ENCODE measurements at regions not wholly inside any gene's neighbourhood (a gene's known extent, or its start where the extent isn't known, plus 50 kb on each side); places are given as distances from the start of the nearest gene placed in this dataset.

GRCh38 chr11:80009081-80009480, 568.3 kb upstream of the TENM4 start:
- DNase-seq (ENCODE audit: low read depth, low spot score) = no peak

DNA sequence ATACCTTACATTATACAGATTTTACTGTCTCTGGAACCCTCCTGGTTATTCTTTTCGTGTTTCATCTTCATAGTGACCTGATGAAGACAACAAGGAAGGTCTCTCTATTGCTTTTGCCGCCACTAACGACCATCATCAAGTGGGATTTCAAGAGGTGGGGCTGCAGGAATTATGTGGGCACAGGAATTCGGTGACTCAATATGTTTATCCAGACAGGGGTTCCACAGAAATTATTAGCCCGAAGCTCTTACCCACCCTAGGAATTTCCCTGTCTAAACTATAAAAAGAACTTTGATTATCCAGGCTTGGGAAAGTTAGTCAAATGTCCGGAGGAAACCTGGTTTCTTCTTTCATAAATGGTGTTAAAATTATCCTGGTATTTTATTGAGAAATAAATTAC, 566.8 kb upstream of the TENM4 start:
- peak; percentile 63 for DNase-seq (ENCODE audit: low read depth, low spot score)

DNA sequence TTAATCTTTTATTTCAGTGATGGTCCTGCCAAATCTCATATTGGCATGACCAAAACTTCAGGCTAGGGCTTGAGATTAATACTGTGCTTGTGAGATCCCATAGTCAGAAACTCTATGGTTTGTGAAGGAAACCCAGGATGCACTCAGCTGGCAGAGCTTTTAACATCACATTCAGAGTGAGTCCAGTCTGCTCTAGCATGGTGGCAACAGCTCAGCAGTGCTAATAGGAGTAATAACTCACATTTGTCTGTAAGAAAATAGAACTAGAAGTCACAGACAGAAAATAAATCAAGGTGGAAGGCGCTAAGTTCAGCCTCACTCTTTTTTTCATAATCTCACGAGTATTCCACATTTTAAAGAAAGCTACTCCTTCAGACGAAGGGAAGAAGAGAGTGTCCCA, 549.3 kb upstream of the TENM4 start:
- DNase-seq (ENCODE audit: low read depth, low spot score) = no peak

DNA sequence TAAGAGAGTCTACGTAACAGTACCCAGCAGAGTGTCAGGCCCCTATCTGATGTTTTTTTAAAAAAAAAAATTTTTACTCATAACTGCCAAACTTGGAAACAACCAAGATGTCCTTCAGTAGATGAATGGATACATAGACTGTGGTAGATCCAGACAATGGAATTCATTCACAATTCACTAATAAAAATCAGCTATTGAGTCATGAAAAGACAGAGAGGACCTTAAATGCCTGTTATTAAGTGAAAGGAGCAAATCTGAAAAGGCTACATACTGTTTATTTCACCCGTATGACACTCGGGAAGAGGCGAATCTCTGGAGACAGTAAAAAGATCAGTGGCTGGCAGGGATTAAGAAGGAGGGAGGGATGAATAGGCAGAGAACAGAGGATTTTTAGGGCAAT, 541.4 kb upstream of the TENM4 start:
- DNase-seq (ENCODE audit: low read depth, low spot score) = no peak

DNA sequence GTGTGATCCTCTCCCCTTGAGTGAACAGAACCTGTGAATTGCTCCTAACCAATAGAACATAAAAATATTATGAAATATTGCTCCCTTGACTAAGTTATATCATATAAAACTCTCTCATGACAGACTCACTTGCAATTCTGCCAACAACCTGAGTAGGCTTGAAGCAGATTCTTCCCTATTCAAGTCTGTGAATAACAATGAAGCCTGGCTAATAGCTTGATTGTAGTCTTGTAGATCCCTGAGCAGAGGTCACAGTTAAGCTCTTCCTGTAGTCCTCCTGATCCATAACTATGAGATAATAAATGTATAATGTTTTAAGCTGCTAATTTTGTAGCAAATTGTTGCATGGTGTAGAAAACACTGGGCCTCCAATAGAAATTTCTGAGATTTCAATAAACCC, 540.1 kb upstream of the TENM4 start:
- no peak for DNase-seq (ENCODE audit: low read depth, low spot score)

GRCh38 chr11:79973721-79974617, 533.1 kb upstream of the TENM4 start:
- peak; percentile 32 for DNase-seq (ENCODE audit: low read depth, low spot score)

DNA sequence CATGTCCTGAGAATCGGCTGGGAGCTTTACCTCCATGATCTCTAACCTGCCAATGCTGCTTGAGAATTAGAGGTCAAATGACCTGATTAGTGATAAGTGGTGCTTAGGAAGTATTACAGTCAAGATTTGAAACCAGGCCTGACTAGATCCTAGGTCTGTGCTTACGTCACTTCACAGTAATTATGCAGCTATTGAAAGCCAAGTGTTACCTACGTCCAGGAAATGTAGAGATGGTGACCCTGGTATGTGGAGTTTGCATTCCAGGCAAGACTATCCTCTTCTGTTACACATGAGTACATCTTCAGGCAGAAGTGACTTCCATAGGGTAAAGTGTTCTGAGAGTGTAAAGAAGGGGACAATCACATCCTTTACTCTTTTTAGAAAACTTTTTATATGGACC, 530.4 kb upstream of the TENM4 start:
- no peak for DNase-seq (ENCODE audit: low read depth, low spot score)

DNA sequence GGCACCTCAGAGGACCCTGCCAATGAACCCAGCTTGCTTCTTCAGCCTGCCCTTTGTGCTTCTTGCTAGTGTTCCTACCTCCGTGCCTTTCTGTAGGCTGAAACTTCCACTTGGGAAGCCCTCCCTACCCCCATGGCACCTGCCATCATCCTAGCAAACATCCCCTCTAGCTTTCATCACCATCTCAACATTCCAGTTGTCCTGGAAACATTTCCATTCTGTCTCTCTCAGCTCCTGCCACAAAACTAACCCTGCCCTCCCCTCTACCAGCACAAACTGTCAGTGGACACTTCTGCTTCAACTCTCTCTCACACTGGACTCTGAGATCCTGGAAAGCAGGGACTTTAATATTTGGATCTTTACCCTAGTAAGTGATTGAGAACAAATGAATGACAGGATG, 525.8 kb upstream of the TENM4 start:
- no peak for DNase-seq (ENCODE audit: low read depth, low spot score)

GRCh38 chr11:79963856-79964645, 523.2 kb upstream of the TENM4 start:
- DNase-seq (ENCODE audit: low read depth, low spot score) = peak; percentile 12

GRCh38 chr11:79960461-79960860, 519.6 kb upstream of the TENM4 start:
- DNase-seq (ENCODE audit: low read depth, low spot score) = no peak

DNA sequence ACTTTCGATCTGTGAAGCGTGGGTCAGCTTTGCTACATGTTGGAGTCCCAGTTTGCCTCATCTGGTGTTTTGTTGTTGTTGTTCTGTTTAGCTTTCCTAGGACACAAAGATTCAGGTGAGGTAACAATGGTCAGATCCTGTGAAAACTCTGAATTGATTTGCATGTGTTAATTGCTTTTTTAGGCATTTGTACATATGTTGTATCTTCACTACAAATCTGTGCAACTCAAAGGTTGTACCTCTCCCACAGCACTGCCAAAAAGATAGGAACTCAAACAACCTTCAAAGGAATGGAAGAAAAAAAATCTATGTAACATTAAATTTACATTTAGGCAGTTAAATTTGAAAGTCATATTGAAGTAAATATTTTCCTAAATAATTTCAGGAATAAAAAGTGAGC, 518.5 kb upstream of the TENM4 start:
- no peak for DNase-seq (ENCODE audit: low read depth, low spot score)

DNA sequence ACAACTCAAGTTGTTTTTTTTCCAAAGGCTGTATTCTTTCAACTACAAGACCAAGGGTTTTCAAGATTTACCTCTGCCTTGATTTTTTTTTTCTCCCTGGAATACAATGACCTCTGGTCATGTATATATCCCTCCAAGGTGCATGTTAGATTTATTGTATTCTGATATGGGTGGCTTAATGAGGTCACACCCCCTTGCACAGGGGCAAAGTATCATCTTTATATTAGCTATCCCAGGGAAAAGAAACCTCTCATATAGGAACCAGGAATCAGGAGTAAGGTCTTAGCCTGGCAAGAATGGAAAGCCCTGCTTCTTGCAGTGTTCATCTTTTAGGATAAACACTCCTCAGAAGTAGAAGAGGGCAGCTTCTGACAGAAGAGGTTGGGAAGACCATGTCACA, 516.9 kb upstream of the TENM4 start:
- DNase-seq (ENCODE audit: low read depth, low spot score) = no peak

- DNase-seq (ENCODE audit: low read depth, low spot score) = no peak
These were observed 515.2 kb upstream of the TENM4 start for GRCh38 chr11:79956061-79956460.

GRCh38 chr11:79953629-79954028, 512.8 kb upstream of the TENM4 start:
- DNase-seq (ENCODE audit: low read depth, low spot score) = no peak

GRCh38 chr11:79950741-79951140, 509.9 kb upstream of the TENM4 start:
- DNase-seq (ENCODE audit: low read depth, low spot score) = no peak

GRCh38 chr11:79950172-79950571, 509.3 kb upstream of the TENM4 start:
- DNase-seq (ENCODE audit: low read depth, low spot score) = no peak

DNA sequence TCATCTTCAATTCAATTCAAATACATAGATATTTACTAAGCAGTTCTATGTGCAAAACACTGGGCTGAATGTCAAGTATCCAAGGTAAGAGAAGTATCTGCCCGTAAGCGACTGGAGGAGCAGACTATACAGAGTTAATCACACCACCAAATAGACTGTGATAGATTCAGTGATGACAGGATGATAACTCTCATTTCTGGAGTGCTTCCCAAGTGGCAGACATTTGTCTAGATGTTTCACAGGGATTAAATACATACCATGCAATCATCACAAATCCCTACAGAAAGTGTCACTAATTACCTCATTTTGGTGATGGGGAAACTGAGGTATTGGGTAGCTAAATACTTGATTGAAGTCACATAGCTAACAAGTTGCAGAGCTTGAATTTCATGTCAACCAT, 508.7 kb upstream of the TENM4 start:
- no peak for DNase-seq (ENCODE audit: low read depth, low spot score)

DNA sequence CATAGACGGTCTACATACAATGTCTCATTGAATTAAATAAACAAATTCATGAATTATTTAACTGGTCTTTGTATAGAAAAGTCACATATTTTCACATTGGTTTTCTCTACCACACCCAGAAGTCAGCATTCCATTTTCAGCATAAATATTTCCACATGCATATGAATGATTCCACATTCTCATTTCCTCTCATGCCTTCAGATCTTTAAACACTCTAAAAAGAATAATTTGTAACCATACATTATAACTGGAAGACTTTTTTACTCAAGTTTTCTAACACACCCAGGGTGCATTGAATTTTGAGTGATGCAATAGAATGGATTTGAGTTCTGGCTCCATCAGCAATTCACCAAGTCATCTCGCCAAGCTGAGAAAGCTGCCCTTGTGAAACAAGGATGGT, 501.8 kb upstream of the TENM4 start:
- DNase-seq (ENCODE audit: low read depth, low spot score) = no peak

- DNase-seq (ENCODE audit: low read depth, low spot score) = no peak
These were observed 501.3 kb upstream of the TENM4 start for GRCh38 chr11:79942090-79942489.

DNA sequence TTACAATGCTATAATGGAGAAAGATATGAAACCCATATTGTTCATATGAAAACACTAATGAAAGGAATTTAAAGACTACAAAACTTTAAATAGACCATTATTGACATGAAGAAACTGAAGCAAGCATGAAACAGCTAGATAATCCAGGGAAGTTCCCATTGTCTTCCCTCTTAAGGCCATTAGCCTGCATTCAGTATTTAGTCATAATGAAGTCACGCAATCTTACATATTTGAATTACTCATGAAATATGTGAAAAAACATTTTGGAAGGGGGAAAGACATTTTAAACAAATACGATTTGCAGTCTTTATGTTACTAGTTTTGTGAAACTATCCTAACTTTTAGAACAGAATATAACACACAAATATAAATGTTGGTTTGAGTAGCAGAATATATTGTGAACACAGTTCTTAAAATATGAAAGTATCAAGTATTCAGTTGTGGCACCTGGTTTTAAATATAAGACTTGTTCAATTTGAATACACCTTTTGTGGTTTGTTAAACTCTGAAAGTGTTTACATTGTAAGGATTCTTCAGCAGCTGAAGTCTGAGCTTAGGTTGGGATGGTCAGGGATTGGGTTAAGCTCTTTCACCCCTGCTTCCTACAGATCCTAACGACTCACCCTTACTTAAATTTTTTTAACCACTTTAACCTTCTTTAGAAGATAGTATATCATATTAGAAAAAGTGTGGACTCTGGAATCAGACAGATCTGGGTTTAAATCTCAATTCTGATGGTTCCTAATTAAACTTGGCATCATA, 500.3 kb upstream of the TENM4 start:
- DNase-seq (ENCODE audit: low read depth, low spot score) = no peak

DNA sequence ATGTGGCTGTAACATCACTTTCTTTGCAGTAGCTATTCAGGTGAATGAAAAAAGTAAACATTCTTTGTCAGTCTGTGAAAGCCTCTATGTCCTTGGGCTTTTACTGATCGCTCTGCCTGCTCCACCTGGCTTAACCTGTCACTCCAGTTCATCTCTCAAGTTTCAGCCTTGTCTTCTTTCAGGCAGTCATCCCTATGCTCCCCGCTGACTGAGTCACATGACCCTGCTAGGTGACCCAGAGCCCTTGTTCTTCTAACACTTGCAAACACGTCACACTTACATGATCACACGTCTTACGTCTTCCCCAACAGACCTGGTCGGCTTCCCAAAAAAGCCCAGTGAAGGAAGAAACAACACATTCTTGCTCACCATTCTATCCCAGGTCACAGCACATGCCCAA, 499.3 kb upstream of the TENM4 start:
- DNase-seq (ENCODE audit: low read depth, low spot score) = no peak

- DNase-seq (ENCODE audit: low read depth, low spot score) = no peak
These were observed 498.3 kb upstream of the TENM4 start for GRCh38 chr11:79939111-79939510.
